ENCODE measurements at regions not wholly inside any gene's neighbourhood (a gene's known extent, or its start where the extent isn't known, plus 50 kb on each side); places are given as distances from the start of the nearest gene placed in this dataset.

DNA sequence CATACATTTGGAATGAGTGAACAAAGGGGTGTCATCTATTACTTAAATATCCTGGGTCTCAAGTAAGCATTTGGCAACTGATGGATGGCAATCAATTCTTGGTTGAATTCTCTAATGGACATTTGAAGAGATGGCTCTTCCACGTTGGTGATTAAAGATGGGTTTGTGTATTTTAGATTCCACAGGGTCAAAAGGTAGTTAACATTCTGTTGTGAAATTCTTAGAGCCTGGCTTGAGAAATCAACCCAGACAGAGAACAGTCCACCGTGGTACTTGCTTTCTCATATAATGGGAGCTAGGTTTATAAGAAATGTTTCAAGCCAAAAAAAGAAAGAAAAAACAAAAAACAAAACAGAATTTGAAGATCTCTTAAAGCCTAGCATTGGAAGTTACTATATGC is 355.9 kb upstream of the PITX2 start:
- in situ Hi-C loops (cut with MboI) = no loop called here

More for the DNA sequence above, 355.9 kb upstream of the PITX2 start:
- Histone ChIP-seq H3K27me3 (ENCODE audit: control insufficient read depth in 2 of 2, insufficient read depth in 2 of 2, low read length in 2 of 2) (no peaks in the 10 kb centered on the region), H3K4me1 (replicated peaks in 1 of 2; ENCODE audit: control insufficient read depth in 2 of 2, insufficient read depth in 2 of 2, low read length in 2 of 2) (no peaks in the 10 kb centered on the region), H3K9ac (ENCODE audit: insufficient read depth in 1 of 2, low read depth in 2 of 2, low read length in 2 of 2) (no peak overlapping the region), H3K4me3 (no peak overlapping the region), H4K20me1 (replicated peaks; ENCODE audit: control insufficient read depth, insufficient read depth, low read length) (no peaks in the 10 kb centered on the region), H3K27ac (ENCODE audit: extremely low read depth, low read depth, low read length) (no peak overlapping the region), H3K4me2 (ENCODE audit: insufficient read depth, low read length) (no peak overlapping the region), H3K9me3 (replicated peaks; ENCODE audit: control insufficient read depth, insufficient read depth, low read depth, low read length) (no peaks in the 10 kb centered on the region), H2AFZ (ENCODE audit: low read depth, low read length) (no peak overlapping the region), H3K79me2 (ENCODE audit: control insufficient read depth, insufficient read depth, low read length) (no peaks in the 10 kb centered on the region), H3K9me1 (ENCODE audit: control insufficient read depth, insufficient read depth, low read length) (no peaks in the 10 kb centered on the region), H3K36me3 (ENCODE audit: control insufficient read depth, insufficient read depth, low read length) (no peaks in the 10 kb centered on the region)
- TF ChIP-seq MYNN (IDR thresholded peaks at IDR 0.05) (no peak), MYNN (CRISPR knock-in tag; IDR thresholded peaks at IDR 0.05) (no peak), ILK (tag; IDR thresholded peaks at IDR 0.05; ENCODE audit: borderline replicate concordance, low read depth) (no peak), STAT5B (CRISPR knock-in tag; IDR thresholded peaks at IDR 0.05) (no peak), POLR2AphosphoS2 (IDR thresholded peaks at IDR 0.05; ENCODE audit: low read length) (no peak), GATAD2A (IDR thresholded peaks at IDR 0.05) (no peak), POLR2H (tag; IDR thresholded peaks at IDR 0.05; ENCODE audit: low read depth) (no peak), DMBX1 (CRISPR knock-in tag; IDR thresholded peaks at IDR 0.05; ENCODE audit: borderline replicate concordance) (no peak), RFX7 (CRISPR knock-in tag; IDR thresholded peaks at IDR 0.05) (no peak), NFIC (IDR thresholded peaks at IDR 0.05) (no peak), DACH1 (IDR thresholded peaks at IDR 0.05; ENCODE audit: partially characterized antibody) (no peak)
- TF ChIP-seq, protein P1, sequence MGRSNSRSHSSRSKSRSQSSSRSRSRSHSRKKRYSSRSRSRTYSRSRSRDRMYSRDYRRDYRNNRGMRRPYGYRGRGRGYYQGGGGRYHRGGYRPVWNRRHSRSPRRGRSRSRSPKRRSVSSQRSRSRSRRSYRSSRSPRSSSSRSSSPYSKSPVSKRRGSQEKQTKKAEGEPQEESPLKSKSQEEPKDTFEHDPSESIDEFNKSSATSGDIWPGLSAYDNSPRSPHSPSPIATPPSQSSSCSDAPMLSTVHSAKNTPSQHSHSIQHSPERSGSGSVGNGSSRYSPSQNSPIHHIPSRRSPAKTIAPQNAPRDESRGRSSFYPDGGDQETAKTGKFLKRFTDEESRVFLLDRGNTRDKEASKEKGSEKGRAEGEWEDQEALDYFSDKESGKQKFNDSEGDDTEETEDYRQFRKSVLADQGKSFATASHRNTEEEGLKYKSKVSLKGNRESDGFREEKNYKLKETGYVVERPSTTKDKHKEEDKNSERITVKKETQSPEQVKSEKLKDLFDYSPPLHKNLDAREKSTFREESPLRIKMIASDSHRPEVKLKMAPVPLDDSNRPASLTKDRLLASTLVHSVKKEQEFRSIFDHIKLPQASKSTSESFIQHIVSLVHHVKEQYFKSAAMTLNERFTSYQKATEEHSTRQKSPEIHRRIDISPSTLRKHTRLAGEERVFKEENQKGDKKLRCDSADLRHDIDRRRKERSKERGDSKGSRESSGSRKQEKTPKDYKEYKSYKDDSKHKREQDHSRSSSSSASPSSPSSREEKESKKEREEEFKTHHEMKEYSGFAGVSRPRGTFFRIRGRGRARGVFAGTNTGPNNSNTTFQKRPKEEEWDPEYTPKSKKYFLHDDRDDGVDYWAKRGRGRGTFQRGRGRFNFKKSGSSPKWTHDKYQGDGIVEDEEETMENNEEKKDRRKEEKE (IDR thresholded peaks at IDR 0.05; ENCODE audit: borderline replicate concordance in 1 of 2, control insufficient read depth in 1 of 2, low read depth in 2 of 2, low read length in 1 of 2) = no peak
- TF ChIP-seq, protein P2, sequence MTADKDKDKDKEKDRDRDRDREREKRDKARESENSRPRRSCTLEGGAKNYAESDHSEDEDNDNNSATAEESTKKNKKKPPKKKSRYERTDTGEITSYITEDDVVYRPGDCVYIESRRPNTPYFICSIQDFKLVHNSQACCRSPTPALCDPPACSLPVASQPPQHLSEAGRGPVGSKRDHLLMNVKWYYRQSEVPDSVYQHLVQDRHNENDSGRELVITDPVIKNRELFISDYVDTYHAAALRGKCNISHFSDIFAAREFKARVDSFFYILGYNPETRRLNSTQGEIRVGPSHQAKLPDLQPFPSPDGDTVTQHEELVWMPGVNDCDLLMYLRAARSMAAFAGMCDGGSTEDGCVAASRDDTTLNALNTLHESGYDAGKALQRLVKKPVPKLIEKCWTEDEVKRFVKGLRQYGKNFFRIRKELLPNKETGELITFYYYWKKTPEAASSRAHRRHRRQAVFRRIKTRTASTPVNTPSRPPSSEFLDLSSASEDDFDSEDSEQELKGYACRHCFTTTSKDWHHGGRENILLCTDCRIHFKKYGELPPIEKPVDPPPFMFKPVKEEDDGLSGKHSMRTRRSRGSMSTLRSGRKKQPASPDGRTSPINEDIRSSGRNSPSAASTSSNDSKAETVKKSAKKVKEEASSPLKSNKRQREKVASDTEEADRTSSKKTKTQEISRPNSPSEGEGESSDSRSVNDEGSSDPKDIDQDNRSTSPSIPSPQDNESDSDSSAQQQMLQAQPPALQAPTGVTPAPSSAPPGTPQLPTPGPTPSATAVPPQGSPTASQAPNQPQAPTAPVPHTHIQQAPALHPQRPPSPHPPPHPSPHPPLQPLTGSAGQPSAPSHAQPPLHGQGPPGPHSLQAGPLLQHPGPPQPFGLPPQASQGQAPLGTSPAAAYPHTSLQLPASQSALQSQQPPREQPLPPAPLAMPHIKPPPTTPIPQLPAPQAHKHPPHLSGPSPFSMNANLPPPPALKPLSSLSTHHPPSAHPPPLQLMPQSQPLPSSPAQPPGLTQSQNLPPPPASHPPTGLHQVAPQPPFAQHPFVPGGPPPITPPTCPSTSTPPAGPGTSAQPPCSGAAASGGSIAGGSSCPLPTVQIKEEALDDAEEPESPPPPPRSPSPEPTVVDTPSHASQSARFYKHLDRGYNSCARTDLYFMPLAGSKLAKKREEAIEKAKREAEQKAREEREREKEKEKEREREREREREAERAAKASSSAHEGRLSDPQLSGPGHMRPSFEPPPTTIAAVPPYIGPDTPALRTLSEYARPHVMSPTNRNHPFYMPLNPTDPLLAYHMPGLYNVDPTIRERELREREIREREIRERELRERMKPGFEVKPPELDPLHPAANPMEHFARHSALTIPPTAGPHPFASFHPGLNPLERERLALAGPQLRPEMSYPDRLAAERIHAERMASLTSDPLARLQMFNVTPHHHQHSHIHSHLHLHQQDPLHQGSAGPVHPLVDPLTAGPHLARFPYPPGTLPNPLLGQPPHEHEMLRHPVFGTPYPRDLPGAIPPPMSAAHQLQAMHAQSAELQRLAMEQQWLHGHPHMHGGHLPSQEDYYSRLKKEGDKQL (CRISPR knock-in tag; IDR thresholded peaks at IDR 0.05; ENCODE audit: borderline replicate concordance) = no peak
- ATAC-seq (no peak), FAIRE-seq (no peak), DNase-seq (ENCODE audit: extremely low read depth in 1 of 4, low spot score in 3 of 4) (no peak)
- WGBS (ENCODE audit: insufficient coverage, low coverage, missing lambda C conversion rate) = 0% methylated on average over 2 of the region's 2 CpGs
- ChIA-PET POLR2A (no interaction called here), CTCF (ENCODE audit: low intra/inter-chr PET ratio) (no interaction called here)
- intact Hi-C loops (cut with micrococcal nuclease) = no loop called here
- BruUV-seq (replicated peaks) = no TSS peak
